WERI-Rb-1 (cell line): ENCODE measurements at regions not wholly inside any gene's neighbourhood (a gene's known extent, or its start where the extent isn't known, plus 50 kb on each side); places are given as distances from the start of the nearest gene placed in this dataset.

Source experiments
- DNase-seq: peaks from one replicate; pipeline ENCODE4 v3.0.0-alpha.2; 2020
- H3K27ac ChIP-seq: fragments of 250-450 bp; sonication (Bioruptor Pico); 2 replicates; pipeline ENCODE4 v1.5.1; 2020; ENCODE audit warnings: mild to moderate bottlenecking, moderate library complexity
- H3K27me3 ChIP-seq: fragments of 250-450 bp; sonication (Bioruptor Pico); 2 replicates; pipeline ENCODE4 v1.5.1; 2021; ENCODE audit warnings: mild to moderate bottlenecking, low read depth, moderate library complexity; ENCODE audit not compliant: insufficient read depth, severe bottlenecking
- H3K36me3 ChIP-seq: fragments of 250-450 bp; sonication (Bioruptor Pico); 2 replicates; pipeline ENCODE4 v1.5.1; 2020; ENCODE audit warnings: mild to moderate bottlenecking, moderate library complexity
- H3K4me3 ChIP-seq: 2 replicates; pipeline ENCODE4 v1.5.1; 2011; ENCODE audit warnings: low read depth, mild to moderate bottlenecking, control low read depth, low read length
- H3K9me3 ChIP-seq: fragments of 250-450 bp; sonication (Bioruptor Pico); 2 replicates; pipeline ENCODE4 v1.5.1; 2021; ENCODE audit warnings: mild to moderate bottlenecking, moderate library complexity; ENCODE audit not compliant: severe bottlenecking
- CTCF ChIP-seq: IDR thresholded peaks from 2 replicates; pipeline ENCODE4 v1.5.1; 2011; ENCODE audit warnings: low read depth, mild to moderate bottlenecking, control low read depth, inconsistent platforms, low read length

GRCh38 chr10:45179691-45180090 lies 135.7 kb downstream of the OR13A1 start:
- Histone ChIP-seq H3K36me3 (no peaks in the 10 kb centered on the region), H3K27ac (no peak overlapping the region), H3K27me3 (no peaks in the 10 kb centered on the region), H3K9me3 (no peaks in the 10 kb centered on the region), H3K4me3 (no peak overlapping the region)
- no peak for DNase-seq
- no peak for TF ChIP-seq CTCF

- no peaks in the 10 kb centered on the region for H3K36me3 ChIP-seq
- no peaks in the 10 kb centered on the region for H3K9me3 ChIP-seq
- no peak for TF ChIP-seq CTCF
Observed at GRCh38 chr10:45180507-45180906, 134.9 kb downstream of the OR13A1 start.

GRCh38 chr10:45180946-45181875 lies 134.2 kb downstream of the OR13A1 start:
- H3K36me3 ChIP-seq = no peaks in the 10 kb centered on the region
- no peak for DNase-seq
- no peak overlapping the region for H3K4me3 ChIP-seq
- H3K27me3 ChIP-seq = no peaks in the 10 kb centered on the region
- TF ChIP-seq CTCF = no peak
- no peaks in the 10 kb centered on the region for H3K9me3 ChIP-seq
- no peak overlapping the region for H3K27ac ChIP-seq

More at GRCh38 chr10:45180507-45180906, 134.9 kb downstream of the OR13A1 start:
- DNase-seq = no peak
- Histone ChIP-seq H3K4me3 (no peak overlapping the region), H3K27me3 (no peaks in the 10 kb centered on the region), H3K27ac (no peak overlapping the region)

GRCh38 chr10:45183174-45183573 lies 132.2 kb downstream of the OR13A1 start:
- H3K4me3 ChIP-seq = no peak overlapping the region
- H3K36me3 ChIP-seq = no peaks in the 10 kb centered on the region
- no peaks in the 10 kb centered on the region for H3K9me3 ChIP-seq
- no peak for TF ChIP-seq CTCF
- no peaks in the 10 kb centered on the region for H3K27me3 ChIP-seq
- DNase-seq = no peak
- H3K27ac ChIP-seq = no peak overlapping the region

- H3K4me3 ChIP-seq = no peak overlapping the region
- no peak for TF ChIP-seq CTCF
- no peaks in the 10 kb centered on the region for H3K9me3 ChIP-seq
- DNase-seq = no peak
- no peaks in the 10 kb centered on the region for H3K27me3 ChIP-seq
- H3K27ac ChIP-seq = no peak overlapping the region
- no peaks in the 10 kb centered on the region for H3K36me3 ChIP-seq
Observed at GRCh38 chr10:45197816-45198485, 117.5 kb downstream of the OR13A1 start.
